ENCODE measurements at regions not wholly inside any gene's neighbourhood (a gene's known extent, or its start where the extent isn't known, plus 50 kb on each side); places are given as distances from the start of the nearest gene placed in this dataset.

GRCh38 chr18:64653068-64653467, 504.2 kb upstream of the LINC00305 start:
- no peaks in the 10 kb centered on the region for H4K20me1 ChIP-seq (ENCODE audit: control insufficient read depth, extremely low read depth, insufficient read depth, low read length)
- H3K4me3 ChIP-seq (ENCODE audit: control insufficient read depth in 2 of 3, extremely low read depth in 1 of 3, insufficient read depth in 2 of 3, low read depth in 1 of 3, low read length in 3 of 3): no peak overlapping the region
- H2AFZ ChIP-seq (ENCODE audit: control insufficient read depth, low read length): no peak overlapping the region
- no peaks in the 10 kb centered on the region for H3K9me1 ChIP-seq (ENCODE audit: control insufficient read depth, extremely low read depth, insufficient read depth, low read length)
- no peak overlapping the region for H3K9ac ChIP-seq (ENCODE audit: control insufficient read depth, extremely low read depth, insufficient read depth, low read length)
- FAIRE-seq (no peak), DNase-seq (ENCODE audit: low read depth, low spot score) (no peak)
- H3K4me1 ChIP-seq (ENCODE audit: control insufficient read depth, extremely low read depth, insufficient read depth, low read length): no peaks in the 10 kb centered on the region
- H3K9me3 ChIP-seq (ENCODE audit: control insufficient read depth, low read depth, low read length): no peaks in the 10 kb centered on the region
- dilution Hi-C loops (cut with MboI; ENCODE audit: extremely low pct_ligation_motif_present, low sequenced_read_pairs): no loop called here
- H3K27me3 ChIP-seq (ENCODE audit: control insufficient read depth, extremely low read depth, insufficient read depth, low read length): no peaks in the 10 kb centered on the region
- no peaks in the 10 kb centered on the region for H3K36me3 ChIP-seq (ENCODE audit: control insufficient read depth in 2 of 2, extremely low read depth in 1 of 2, insufficient read depth in 2 of 2, low read length in 2 of 2)
- no peak overlapping the region for H3K27ac ChIP-seq (ENCODE audit: control insufficient read depth, insufficient read depth, low read length)
- H3K4me2 ChIP-seq (ENCODE audit: control insufficient read depth, extremely low read depth, insufficient read depth, low read depth, low read length): no peak overlapping the region
- no peak for TF ChIP-seq EZH2 (IDR thresholded peaks at IDR 0.05; ENCODE audit: low read length)
- TF ChIP-seq, protein P1, sequence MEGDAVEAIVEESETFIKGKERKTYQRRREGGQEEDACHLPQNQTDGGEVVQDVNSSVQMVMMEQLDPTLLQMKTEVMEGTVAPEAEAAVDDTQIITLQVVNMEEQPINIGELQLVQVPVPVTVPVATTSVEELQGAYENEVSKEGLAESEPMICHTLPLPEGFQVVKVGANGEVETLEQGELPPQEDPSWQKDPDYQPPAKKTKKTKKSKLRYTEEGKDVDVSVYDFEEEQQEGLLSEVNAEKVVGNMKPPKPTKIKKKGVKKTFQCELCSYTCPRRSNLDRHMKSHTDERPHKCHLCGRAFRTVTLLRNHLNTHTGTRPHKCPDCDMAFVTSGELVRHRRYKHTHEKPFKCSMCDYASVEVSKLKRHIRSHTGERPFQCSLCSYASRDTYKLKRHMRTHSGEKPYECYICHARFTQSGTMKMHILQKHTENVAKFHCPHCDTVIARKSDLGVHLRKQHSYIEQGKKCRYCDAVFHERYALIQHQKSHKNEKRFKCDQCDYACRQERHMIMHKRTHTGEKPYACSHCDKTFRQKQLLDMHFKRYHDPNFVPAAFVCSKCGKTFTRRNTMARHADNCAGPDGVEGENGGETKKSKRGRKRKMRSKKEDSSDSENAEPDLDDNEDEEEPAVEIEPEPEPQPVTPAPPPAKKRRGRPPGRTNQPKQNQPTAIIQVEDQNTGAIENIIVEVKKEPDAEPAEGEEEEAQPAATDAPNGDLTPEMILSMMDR (optimal IDR thresholded peaks at IDR 0.05 in 1 of 3, IDR thresholded peaks at IDR 0.05 in 1 of 3, conservative IDR thresholded peaks at IDR 0.05 in 1 of 3; ENCODE audit: extremely low read depth in 1 of 3, insufficient read depth in 2 of 3, low read length in 3 of 3): no peak
- H3K79me2 ChIP-seq (ENCODE audit: control insufficient read depth, insufficient read depth, low read length): no peaks in the 10 kb centered on the region

DNA sequence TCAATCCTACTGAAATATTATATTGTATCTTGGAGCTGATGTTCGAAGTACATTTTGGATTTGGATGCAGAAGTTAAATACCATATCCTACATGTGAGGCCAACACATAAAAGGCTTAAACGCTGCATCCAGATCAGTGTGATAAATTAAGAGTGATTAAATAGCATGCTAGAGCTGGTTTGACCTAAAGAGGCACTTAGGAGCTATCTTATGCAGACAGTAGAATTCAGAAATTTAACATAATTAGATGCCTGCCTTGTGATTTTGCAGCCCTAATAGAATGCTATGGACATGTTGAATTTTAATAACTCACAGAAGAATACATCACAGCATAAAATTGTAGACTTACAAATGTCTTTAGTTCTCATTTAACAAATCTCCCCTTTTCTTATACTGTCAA, 501.2 kb upstream of the LINC00305 start:
- no peak overlapping the region for H3K9ac ChIP-seq (ENCODE audit: control insufficient read depth, extremely low read depth, insufficient read depth, low read length)
- H3K4me3 ChIP-seq (ENCODE audit: control insufficient read depth in 2 of 3, extremely low read depth in 1 of 3, insufficient read depth in 2 of 3, low read depth in 1 of 3, low read length in 3 of 3): no peak overlapping the region
- no peak overlapping the region for H3K4me2 ChIP-seq (ENCODE audit: control insufficient read depth, extremely low read depth, insufficient read depth, low read depth, low read length)
- H3K27ac ChIP-seq (ENCODE audit: control insufficient read depth, insufficient read depth, low read length): no peak overlapping the region
- dilution Hi-C loops (cut with MboI; ENCODE audit: extremely low pct_ligation_motif_present, low sequenced_read_pairs): no loop called here
- no peaks in the 10 kb centered on the region for H3K36me3 ChIP-seq (ENCODE audit: control insufficient read depth in 2 of 2, extremely low read depth in 1 of 2, insufficient read depth in 2 of 2, low read length in 2 of 2)
- DNase-seq (ENCODE audit: low read depth, low spot score) (no peak), FAIRE-seq (no peak)
- H2AFZ ChIP-seq (ENCODE audit: control insufficient read depth, low read length): no peak overlapping the region
- peaks cover 8% of the 10 kb centered on the region for H3K9me3 ChIP-seq (ENCODE audit: control insufficient read depth, low read depth, low read length)
- no peaks in the 10 kb centered on the region for H4K20me1 ChIP-seq (ENCODE audit: control insufficient read depth, extremely low read depth, insufficient read depth, low read length)
- H3K79me2 ChIP-seq (ENCODE audit: control insufficient read depth, insufficient read depth, low read length): no peaks in the 10 kb centered on the region
- H3K4me1 ChIP-seq (ENCODE audit: control insufficient read depth, extremely low read depth, insufficient read depth, low read length): no peaks in the 10 kb centered on the region
- TF ChIP-seq, protein P1 (optimal IDR thresholded peaks at IDR 0.05 in 1 of 3, IDR thresholded peaks at IDR 0.05 in 1 of 3, conservative IDR thresholded peaks at IDR 0.05 in 1 of 3; ENCODE audit: extremely low read depth in 1 of 3, insufficient read depth in 2 of 3, low read length in 3 of 3): no peak
- no peak for TF ChIP-seq EZH2 (IDR thresholded peaks at IDR 0.05; ENCODE audit: low read length)
- H3K9me1 ChIP-seq (ENCODE audit: control insufficient read depth, extremely low read depth, insufficient read depth, low read length): no peaks in the 10 kb centered on the region
- no peaks in the 10 kb centered on the region for H3K27me3 ChIP-seq (ENCODE audit: control insufficient read depth, extremely low read depth, insufficient read depth, low read length)

Data from keratinocyte (primary cell).